ENCODE measurements at regions not wholly inside any gene's neighbourhood (a gene's known extent, or its start where the extent isn't known, plus 50 kb on each side); places are given as distances from the start of the nearest gene placed in this dataset.

GRCh38 chr17:69853541-69854224 is 221.3 kb upstream of the KCNJ16 start:
- DNase-seq: no peak

GRCh38 chr17:69854225-69854780 is 220.7 kb upstream of the KCNJ16 start:
- no peak for DNase-seq

- DNase-seq: no peak
These were observed 218.1 kb upstream of the KCNJ16 start for GRCh38 chr17:69856946-69857345.

GRCh38 chr17:69857412-69857835 is 217.6 kb upstream of the KCNJ16 start:
- DNase-seq: peak; percentile 88

GRCh38 chr17:69858460-69858859 is 216.6 kb upstream of the KCNJ16 start:
- DNase-seq: no peak

- no peak for DNase-seq
These were observed 214.8 kb upstream of the KCNJ16 start for GRCh38 chr17:69860142-69860680.

DNA sequence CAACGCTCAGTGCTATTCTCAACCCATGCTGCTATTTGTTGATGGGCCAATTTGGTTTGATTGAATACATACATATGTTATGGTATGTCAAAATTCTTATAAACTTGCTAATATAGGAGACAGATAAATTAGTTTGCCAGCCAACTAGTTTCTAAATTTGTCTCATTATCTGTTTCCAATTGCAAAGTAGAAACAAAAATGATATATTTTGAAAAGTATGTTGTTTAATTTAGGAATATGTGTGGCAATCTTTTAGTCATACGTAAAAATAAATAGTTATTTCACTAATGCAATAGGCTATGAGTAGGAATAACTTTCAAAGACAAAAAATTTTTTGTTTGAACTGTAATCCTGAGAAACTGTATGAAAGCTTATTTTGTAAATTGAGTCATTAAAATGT is 210.6 kb upstream of the KCNJ16 start:
- peak; percentile 27 for DNase-seq

DNA sequence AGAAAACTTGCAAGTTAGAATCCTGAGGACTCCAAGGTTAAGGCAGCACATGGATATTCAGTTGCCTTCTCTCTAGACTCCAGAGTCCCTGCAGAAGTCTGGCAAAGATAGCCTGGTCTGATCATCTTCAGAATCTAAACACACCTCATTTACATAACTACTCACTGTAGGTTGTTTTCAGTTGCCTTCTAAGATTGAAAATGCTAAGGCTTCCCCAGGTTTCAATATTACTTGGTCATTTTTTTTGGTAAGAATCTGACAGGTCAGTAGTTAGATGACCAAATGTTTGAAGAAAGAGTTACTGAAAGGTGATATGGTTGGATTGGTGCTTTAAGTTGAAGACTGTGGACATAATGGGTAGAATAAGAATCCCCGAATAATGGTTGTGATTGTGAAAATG is 205.4 kb upstream of the KCNJ16 start:
- no peak for DNase-seq

DNA sequence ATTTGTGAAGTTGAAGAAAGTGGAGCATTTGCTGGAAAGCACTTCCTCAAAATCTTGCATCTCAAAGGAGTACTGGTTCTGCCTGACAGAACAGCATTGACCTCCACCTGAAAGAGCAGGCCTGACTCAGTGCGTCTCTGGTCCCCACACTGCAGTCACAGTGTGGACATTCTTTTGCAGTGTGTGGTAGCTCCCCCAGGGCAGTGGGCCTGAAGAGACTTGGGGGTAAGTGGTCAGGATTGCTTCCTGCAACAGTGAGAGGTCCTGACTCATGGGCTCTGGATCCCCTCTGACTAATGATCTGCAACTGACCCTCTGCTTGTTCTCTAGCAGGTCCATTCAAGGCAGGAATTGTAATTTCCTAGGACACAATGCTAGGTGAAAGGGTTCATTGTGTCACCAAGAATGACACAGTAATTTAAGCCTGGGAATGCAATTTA is 204.9 kb upstream of the KCNJ16 start:
- DNase-seq: peak; percentile 83

DNA sequence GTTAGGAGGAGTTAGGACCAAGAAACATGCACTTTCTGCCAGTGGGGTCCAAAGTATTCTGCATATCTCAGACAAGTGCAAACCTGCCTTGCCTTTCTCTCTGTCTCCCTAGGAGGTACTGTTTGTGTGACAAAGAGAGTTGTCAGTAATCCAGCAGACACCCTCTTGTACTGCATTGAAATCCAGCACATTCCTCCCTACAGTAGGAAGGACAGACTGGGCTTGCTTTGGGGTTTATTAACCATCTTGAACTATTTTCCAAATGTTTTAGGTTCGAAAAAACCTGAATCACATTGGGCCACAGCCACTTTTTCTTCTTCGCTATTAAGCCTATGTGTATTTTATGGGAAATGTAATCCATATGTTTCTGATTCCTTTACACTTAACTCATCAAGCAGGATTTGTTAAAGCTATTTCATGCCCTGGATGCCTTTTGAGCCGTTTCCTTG is 204.2 kb upstream of the KCNJ16 start:
- DNase-seq: peak; percentile 98

DNA sequence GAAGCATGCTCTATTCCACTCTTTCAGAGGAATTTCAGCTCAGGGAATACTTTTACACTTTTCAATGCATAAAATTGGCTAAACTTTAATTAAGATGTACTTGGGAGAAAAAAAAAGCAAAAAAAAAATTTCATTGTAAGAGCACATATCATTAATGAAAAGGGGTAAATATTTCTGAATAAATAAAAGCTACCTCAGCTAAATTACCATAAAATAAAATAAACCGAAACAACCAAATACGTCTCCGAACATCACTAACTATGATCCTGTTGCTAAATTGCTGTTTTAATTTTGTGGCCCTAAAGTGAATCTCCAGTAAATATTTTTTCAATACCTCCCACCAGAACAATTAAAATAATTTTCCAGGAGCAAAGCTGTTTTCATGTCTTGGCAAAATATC is 203.7 kb upstream of the KCNJ16 start:
- DNase-seq: no peak

DNA sequence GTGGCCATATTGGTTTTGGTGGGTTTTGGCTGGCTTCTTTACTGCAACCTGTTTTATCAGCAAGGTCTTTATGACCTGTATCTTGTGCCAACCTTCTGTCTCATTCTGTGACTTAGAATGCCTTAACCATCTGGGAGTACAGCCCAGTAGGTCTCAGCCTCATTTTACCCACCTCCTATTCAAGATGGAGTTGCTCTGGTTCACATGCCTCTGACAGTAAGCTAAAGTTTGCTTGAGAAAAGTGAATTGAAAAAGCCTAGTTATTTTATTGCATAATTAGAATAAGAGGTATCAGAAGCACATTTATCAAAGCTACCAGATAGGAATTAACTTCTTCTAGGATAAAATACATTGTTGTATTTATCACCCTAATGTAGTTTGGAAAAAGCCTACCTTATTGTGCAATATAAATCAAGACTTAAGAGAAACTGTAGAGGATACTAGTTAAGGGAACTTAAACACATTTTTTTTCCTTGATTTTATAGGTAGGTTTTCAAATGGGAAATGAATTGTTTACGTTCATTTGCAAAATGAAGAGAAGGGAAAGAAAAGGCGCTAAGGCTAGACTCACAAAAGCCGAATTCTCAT is 202.3 kb upstream of the KCNJ16 start:
- no peak for DNase-seq

GRCh38 chr17:69874175-69874670 is 200.8 kb upstream of the KCNJ16 start:
- peak; percentile 90 for DNase-seq

GRCh38 chr17:69876757-69877156 is 198.3 kb upstream of the KCNJ16 start:
- DNase-seq: no peak

DNA sequence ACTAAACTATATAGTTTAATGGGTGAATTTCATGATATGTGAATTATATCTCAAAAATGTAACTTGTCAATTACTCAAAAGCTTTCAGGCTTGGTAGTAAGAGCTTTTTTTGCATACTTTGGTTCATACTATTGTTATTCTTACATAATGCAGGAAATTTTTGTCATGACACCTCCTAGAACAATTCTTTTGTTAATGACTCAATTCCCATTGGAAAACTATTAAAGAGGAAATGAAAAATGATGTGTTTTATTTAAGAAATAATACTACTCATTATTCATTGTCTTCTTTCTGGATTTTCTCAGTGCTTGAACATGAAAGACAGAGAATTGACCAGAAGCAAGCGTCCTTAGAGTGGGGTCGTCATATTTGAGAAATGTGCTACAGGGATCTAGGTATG is 196.4 kb upstream of the KCNJ16 start:
- peak; percentile 61 for DNase-seq

- DNase-seq: no peak
These were observed 195.4 kb upstream of the KCNJ16 start for GRCh38 chr17:69879576-69879975.

GRCh38 chr17:69880591-69881112 is 194.4 kb upstream of the KCNJ16 start:
- no peak for DNase-seq

GRCh38 chr17:69882281-69882680 is 192.7 kb upstream of the KCNJ16 start:
- DNase-seq: no peak

DNA sequence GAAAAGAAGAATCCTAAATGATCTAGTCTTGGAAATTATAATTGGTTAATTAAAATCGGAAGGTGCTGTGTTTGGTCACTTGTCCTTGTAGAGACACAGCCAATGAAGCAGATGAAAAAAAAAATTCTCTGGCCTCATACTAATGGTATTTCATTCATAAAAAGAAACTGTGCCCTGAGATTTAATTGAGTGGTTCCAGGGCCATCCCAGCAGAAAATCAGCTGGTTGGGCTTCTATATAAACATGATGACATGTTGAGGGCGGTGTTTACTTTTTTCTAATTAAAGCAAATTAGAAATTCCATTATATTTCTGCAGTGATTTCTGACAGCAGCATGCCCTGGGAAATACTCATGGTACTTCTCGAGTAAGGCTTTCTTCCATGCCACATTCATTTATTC is 191.9 kb upstream of the KCNJ16 start:
- DNase-seq: no peak

GRCh38 chr17:69884356-69884755 is 190.7 kb upstream of the KCNJ16 start:
- DNase-seq: no peak

- DNase-seq: no peak
These were observed 190.2 kb upstream of the KCNJ16 start for GRCh38 chr17:69884846-69885245.

- DNase-seq: peak; percentile 89
These were observed 176.4 kb upstream of the KCNJ16 start for GRCh38 chr17:69898601-69899000.

DNA sequence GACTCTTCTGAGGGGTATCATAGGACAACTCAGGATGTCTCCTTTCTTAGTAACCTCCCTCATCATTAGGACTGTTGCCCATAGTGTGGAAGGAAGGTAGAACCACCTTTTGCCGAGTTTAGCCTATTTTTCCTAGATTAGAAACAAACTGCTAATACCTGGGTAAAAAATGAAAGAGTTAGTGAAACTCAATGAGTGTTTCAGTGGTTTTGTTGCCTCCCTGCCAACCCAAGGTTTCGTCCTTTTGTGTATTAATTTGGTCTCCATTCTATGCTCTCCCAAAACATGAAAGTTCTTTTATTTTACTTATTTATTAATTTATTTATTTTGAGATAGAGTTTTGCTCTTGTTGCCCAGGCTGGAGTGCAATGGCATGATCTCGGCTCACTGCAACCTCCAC is 174.9 kb upstream of the KCNJ16 start:
- no peak for DNase-seq

GRCh38 chr17:69900829-69901228 is 174.2 kb upstream of the KCNJ16 start:
- DNase-seq: no peak
